GM12891 (cell line): ENCODE measurements at regions not wholly inside any gene's neighbourhood (a gene's known extent, or its start where the extent isn't known, plus 50 kb on each side); places are given as distances from the start of the nearest gene placed in this dataset.
"Not testable (repeated sequence)": the region's sequence is repeated elsewhere in the genome, so short reads cannot be mapped to it uniquely, and the experiment has no call there.

Experiments used
- POLR2A ChIP-seq: IDR thresholded peaks from 2 replicates; pipeline ENCODE4 v1.6.1; 2011; ENCODE audit warnings: low read depth, low read length, control low read depth
- POU2F2 ChIP-seq: IDR thresholded peaks from 2 replicates; pipeline ENCODE4 v1.6.1; 2011; ENCODE audit warnings: low read depth, mild to moderate bottlenecking, control low read depth, low read length, moderate library complexity
- SPI1 ChIP-seq: IDR thresholded peaks from 2 replicates; pipeline ENCODE4 v1.6.1; 2011; ENCODE audit warnings: low read depth, low read length, control low read depth
- TAF1 ChIP-seq: IDR thresholded peaks from 2 replicates; pipeline ENCODE4 v1.6.1; 2011; ENCODE audit warnings: low read depth, low read length, control low read depth

- TF ChIP-seq POLR2A, SPI1, TAF1, POU2F2: not testable (repeated sequence)
Observed at GRCh38 chr6:23854154-23854553, 271.9 kb upstream of the NRSN1 start.
